ENCODE measurements at regions not wholly inside any gene's neighbourhood (a gene's known extent, or its start where the extent isn't known, plus 50 kb on each side); places are given as distances from the start of the nearest gene placed in this dataset.

GRCh38 chr3:64900617-64901521 is 213.1 kb upstream of the ADAMTS9 start:
- intact Hi-C loops (cut with micrococcal nuclease; ENCODE audit: unreplicated experiment) (no loop called here), in situ Hi-C loops (cut with MboI) (no loop called here)
- no TSS peak for BruUV-seq (replicated peaks)
- Histone ChIP-seq H4K20me1 (ENCODE audit: control insufficient read depth, insufficient read depth) (no peaks in the 10 kb centered on the region), H3K36me3 (ENCODE audit: control insufficient read depth in 2 of 2, insufficient read depth in 2 of 2, low read length in 1 of 2) (no peaks in the 10 kb centered on the region), H2AFZ (ENCODE audit: control insufficient read depth, low read depth, low read length) (no peak overlapping the region), H3K4me2 (ENCODE audit: control insufficient read depth, insufficient read depth) (no peak overlapping the region), H3K79me2 (ENCODE audit: control insufficient read depth, insufficient read depth, low read length) (no peaks in the 10 kb centered on the region), H3K4me3 (no peak overlapping the region), H3K9ac (ENCODE audit: control insufficient read depth, insufficient read depth, low read length) (no peak overlapping the region), H3K4me1 (ENCODE audit: control insufficient read depth, insufficient read depth, low read length) (no peaks in the 10 kb centered on the region), H3K9me3 (replicated peaks; ENCODE audit: control insufficient read depth, insufficient read depth, low read length) (no peaks in the 10 kb centered on the region), H3K27ac (ENCODE audit: control insufficient read depth, insufficient read depth) (no peak overlapping the region), H3K27me3 (replicated peaks in 1 of 2; ENCODE audit: control insufficient read depth in 2 of 2, insufficient read depth in 2 of 2, low read length in 1 of 2) (no peaks in the 10 kb centered on the region)
- ChIA-PET CTCF (no interaction called here), POLR2A (no interaction called here), SMC1A (ENCODE audit: uncharacterized antibody, unreplicated experiment) (no interaction called here), RAD21 (ENCODE audit: unreplicated experiment) (no interaction called here)
- no peak for FAIRE-seq
- WGBS (ENCODE audit: insufficient coverage, insufficient replicate concordance, low lambda C conversion rate, missing lambda C conversion rate), result 18% methylated on average over 5 of the region's 5 CpGs
- DNase-seq (ENCODE audit: low read depth, low spot score), result no peak
- ATAC-seq, result no peak
- TF ChIP-seq ZNF217 (IDR thresholded peaks at IDR 0.05), result no peak
- TF ChIP-seq TCF12 (IDR thresholded peaks at IDR 0.05; ENCODE audit: low read depth, low read length), result no peak
- TF ChIP-seq CHD4 (IDR thresholded peaks at IDR 0.05), result no peak
- peak in 1 of 2 experiments; percentile 59; a peak in 1 of 4 replicates for TF ChIP-seq ETV6 (conservative IDR thresholded peaks at IDR 0.05 in 1 of 2, IDR thresholded peaks at IDR 0.05 in 1 of 2; ENCODE audit: borderline replicate concordance in 1 of 2, low read depth in 1 of 2)

DNA sequence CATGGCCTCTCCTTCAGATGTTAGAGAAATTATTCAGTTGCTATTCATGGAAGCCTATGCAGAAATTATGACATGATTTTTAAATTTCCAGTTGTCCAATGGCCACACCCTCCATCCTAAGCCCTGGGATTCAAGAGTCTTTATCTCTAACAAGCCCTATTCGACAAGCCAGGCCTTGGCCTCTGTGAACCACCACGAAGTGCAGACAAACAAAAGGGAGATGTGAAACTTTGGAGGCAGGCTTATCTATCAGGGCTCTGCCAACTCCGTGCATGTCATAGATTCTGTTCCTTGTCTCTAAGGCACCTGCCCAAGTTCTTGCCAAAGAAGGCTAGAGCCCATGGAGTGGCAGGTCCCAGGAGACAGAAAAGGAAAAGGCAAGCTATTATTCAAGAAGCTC is 212.4 kb upstream of the ADAMTS9 start:
- H3K27me3 ChIP-seq (replicated peaks in 1 of 2; ENCODE audit: control insufficient read depth in 2 of 2, insufficient read depth in 2 of 2, low read length in 1 of 2), result no peaks in the 10 kb centered on the region
- FAIRE-seq (no peak), ATAC-seq (no peak), DNase-seq (ENCODE audit: low read depth, low spot score) (no peak)
- H2AFZ ChIP-seq (ENCODE audit: control insufficient read depth, low read depth, low read length), result no peak overlapping the region
- no peak overlapping the region for H3K27ac ChIP-seq (ENCODE audit: control insufficient read depth, insufficient read depth)
- no peak overlapping the region for H3K4me2 ChIP-seq (ENCODE audit: control insufficient read depth, insufficient read depth)
- TF ChIP-seq BHLHE40 (IDR thresholded peaks at IDR 0.05; ENCODE audit: borderline replicate concordance in 1 of 2, low read depth in 2 of 2, low read length in 1 of 2), result no peak
- no peak for TF ChIP-seq DPF2 (IDR thresholded peaks at IDR 0.05)
- no peak for TF ChIP-seq SIX5 (IDR thresholded peaks at IDR 0.05; ENCODE audit: low read depth, low read length, severe bottlenecking)
- TF ChIP-seq, protein P1, sequence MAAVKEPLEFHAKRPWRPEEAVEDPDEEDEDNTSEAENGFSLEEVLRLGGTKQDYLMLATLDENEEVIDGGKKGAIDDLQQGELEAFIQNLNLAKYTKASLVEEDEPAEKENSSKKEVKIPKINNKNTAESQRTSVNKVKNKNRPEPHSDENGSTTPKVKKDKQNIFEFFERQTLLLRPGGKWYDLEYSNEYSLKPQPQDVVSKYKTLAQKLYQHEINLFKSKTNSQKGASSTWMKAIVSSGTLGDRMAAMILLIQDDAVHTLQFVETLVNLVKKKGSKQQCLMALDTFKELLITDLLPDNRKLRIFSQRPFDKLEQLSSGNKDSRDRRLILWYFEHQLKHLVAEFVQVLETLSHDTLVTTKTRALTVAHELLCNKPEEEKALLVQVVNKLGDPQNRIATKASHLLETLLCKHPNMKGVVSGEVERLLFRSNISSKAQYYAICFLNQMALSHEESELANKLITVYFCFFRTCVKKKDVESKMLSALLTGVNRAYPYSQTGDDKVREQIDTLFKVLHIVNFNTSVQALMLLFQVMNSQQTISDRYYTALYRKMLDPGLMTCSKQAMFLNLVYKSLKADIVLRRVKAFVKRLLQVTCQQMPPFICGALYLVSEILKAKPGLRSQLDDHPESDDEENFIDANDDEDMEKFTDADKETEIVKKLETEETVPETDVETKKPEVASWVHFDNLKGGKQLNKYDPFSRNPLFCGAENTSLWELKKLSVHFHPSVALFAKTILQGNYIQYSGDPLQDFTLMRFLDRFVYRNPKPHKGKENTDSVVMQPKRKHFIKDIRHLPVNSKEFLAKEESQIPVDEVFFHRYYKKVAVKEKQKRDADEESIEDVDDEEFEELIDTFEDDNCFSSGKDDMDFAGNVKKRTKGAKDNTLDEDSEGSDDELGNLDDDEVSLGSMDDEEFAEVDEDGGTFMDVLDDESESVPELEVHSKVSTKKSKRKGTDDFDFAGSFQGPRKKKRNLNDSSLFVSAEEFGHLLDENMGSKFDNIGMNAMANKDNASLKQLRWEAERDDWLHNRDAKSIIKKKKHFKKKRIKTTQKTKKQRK (IDR thresholded peaks at IDR 0.05; ENCODE audit: low read depth, low read length), result no peak
- TF ChIP-seq NFIC (IDR thresholded peaks at IDR 0.05; ENCODE audit: low read depth, low read length), result no peak
- CTCF ChIA-PET, result no interaction called here
- no peaks in the 10 kb centered on the region for H3K9me3 ChIP-seq (replicated peaks; ENCODE audit: control insufficient read depth, insufficient read depth, low read length)
- no peak overlapping the region for H3K9ac ChIP-seq (ENCODE audit: control insufficient read depth, insufficient read depth, low read length)
- H3K79me2 ChIP-seq (ENCODE audit: control insufficient read depth, insufficient read depth, low read length), result no peaks in the 10 kb centered on the region
- intact Hi-C loops (cut with micrococcal nuclease; ENCODE audit: unreplicated experiment) (no loop called here), in situ Hi-C loops (cut with MboI) (no loop called here)
- no peaks in the 10 kb centered on the region for H3K36me3 ChIP-seq (ENCODE audit: control insufficient read depth in 2 of 2, insufficient read depth in 2 of 2, low read length in 1 of 2)
- H3K4me1 ChIP-seq (ENCODE audit: control insufficient read depth, insufficient read depth, low read length), result no peaks in the 10 kb centered on the region
- BruUV-seq (replicated peaks), result no TSS peak
- WGBS (ENCODE audit: insufficient coverage, insufficient replicate concordance, low lambda C conversion rate, missing lambda C conversion rate), result 0% methylated on average over 3 of the region's 3 CpGs
- RAD21 ChIA-PET (ENCODE audit: unreplicated experiment), result no interaction called here
- no peaks in the 10 kb centered on the region for H4K20me1 ChIP-seq (ENCODE audit: control insufficient read depth, insufficient read depth)
- H3K4me3 ChIP-seq, result no peak overlapping the region
- SMC1A ChIA-PET (ENCODE audit: uncharacterized antibody, unreplicated experiment), result no interaction called here
- POLR2A ChIA-PET, result no interaction called here

Data from GM12878 (cell line).